ENCODE measurements at regions not wholly inside any gene's neighbourhood (a gene's known extent, or its start where the extent isn't known, plus 50 kb on each side); places are given as distances from the start of the nearest gene placed in this dataset.

DNA sequence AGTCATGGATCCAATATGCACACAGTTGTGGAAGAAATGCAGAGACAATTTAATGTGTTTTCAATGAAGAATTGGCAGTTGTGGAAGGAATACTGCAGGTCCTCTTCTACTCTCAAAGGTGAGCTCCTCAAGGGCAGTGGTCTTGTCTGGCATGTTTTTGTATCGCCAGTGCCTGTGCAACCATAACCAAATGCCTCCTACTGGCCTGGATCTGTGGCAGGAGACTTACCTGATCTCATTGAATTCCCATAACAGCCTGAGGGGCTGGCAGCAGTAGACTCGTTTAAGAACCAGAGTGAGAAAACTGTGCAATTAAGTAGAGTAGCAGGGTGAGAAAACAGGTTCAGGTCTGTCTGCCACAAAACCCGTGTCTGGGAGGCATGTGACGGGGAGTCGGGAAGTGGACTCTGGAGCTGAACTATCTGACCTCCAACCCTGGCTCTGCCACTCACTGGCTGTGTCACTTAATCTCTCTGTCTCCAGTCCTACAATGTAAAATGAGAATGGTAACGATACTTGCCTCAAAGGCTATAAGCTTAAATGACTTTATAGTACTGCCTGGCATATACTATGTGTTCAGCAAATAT, 268.2 kb upstream of the SSTR1 start:
- Histone ChIP-seq H3K9me3 (ENCODE audit: low read depth, low read length, poor library complexity, severe bottlenecking) (peaks cover 9% of the 10 kb centered on the region), H3K4me1 (ENCODE audit: insufficient read depth, low read length, poor library complexity, severe bottlenecking) (no peaks in the 10 kb centered on the region), H3K27me3 (replicated peaks; ENCODE audit: insufficient read depth, low read depth, low read length, poor library complexity) (no peaks in the 10 kb centered on the region), H3K4me3 (ENCODE audit: low read depth, low read length, poor library complexity, severe bottlenecking) (no peak overlapping the region), H3K27ac (ENCODE audit: low read depth, low read length, poor library complexity, severe bottlenecking) (no peak overlapping the region), H3K36me3 (ENCODE audit: insufficient read depth, low read length, poor library complexity, severe bottlenecking) (no peaks in the 10 kb centered on the region)
- intact Hi-C loops (cut with micrococcal nuclease; ENCODE audit: unreplicated experiment), result no loop called here
- BruUV-seq (replicated peaks), result no TSS peak
- no peak for DNase-seq (ENCODE audit: low spot score)
- TF ChIP-seq EZH2 (IDR thresholded peaks at IDR 0.05; ENCODE audit: borderline replicate concordance, low read depth, low read length, poor library complexity, severe bottlenecking), result no peak
- TF ChIP-seq, protein P1, sequence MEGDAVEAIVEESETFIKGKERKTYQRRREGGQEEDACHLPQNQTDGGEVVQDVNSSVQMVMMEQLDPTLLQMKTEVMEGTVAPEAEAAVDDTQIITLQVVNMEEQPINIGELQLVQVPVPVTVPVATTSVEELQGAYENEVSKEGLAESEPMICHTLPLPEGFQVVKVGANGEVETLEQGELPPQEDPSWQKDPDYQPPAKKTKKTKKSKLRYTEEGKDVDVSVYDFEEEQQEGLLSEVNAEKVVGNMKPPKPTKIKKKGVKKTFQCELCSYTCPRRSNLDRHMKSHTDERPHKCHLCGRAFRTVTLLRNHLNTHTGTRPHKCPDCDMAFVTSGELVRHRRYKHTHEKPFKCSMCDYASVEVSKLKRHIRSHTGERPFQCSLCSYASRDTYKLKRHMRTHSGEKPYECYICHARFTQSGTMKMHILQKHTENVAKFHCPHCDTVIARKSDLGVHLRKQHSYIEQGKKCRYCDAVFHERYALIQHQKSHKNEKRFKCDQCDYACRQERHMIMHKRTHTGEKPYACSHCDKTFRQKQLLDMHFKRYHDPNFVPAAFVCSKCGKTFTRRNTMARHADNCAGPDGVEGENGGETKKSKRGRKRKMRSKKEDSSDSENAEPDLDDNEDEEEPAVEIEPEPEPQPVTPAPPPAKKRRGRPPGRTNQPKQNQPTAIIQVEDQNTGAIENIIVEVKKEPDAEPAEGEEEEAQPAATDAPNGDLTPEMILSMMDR (conservative IDR thresholded peaks at IDR 0.05; ENCODE audit: low read depth, low read length), result no peak
- POLR2A ChIA-PET (ENCODE audit: low non-redundant PET), result no interaction called here
- CTCF ChIA-PET, result no interaction called here

DNA sequence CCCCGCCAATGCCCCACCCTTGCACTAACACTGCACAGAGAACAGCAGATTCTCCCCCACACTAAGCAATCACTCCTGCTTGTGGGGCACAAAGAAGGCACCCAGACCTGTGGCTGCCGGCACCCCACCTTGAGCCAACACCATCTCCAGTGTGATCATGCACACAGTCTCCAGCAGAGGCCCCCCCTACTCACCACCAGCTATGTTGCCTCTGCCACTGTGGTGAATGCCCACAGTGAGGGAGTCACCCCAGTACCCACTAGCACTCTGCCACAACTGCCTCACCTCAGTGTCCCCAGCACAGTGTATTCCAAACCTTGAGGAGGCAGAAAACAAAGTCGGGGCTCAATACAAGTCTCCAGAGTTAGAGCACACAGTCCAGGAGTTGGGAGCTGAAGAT, 261.7 kb upstream of the SSTR1 start:
- Histone ChIP-seq H3K4me1 (ENCODE audit: insufficient read depth, low read length, poor library complexity, severe bottlenecking) (no peaks in the 10 kb centered on the region), H3K27me3 (replicated peaks; ENCODE audit: insufficient read depth, low read depth, low read length, poor library complexity) (no peaks in the 10 kb centered on the region), H3K36me3 (ENCODE audit: insufficient read depth, low read length, poor library complexity, severe bottlenecking) (no peaks in the 10 kb centered on the region), H3K4me3 (ENCODE audit: low read depth, low read length, poor library complexity, severe bottlenecking) (no peak overlapping the region), H3K27ac (ENCODE audit: low read depth, low read length, poor library complexity, severe bottlenecking) (no peak overlapping the region), H3K9me3 (ENCODE audit: low read depth, low read length, poor library complexity, severe bottlenecking) (peaks cover 9% of the 10 kb centered on the region)
- CTCF ChIA-PET, result no interaction called here
- BruUV-seq (replicated peaks), result no TSS peak
- TF ChIP-seq, protein P1 (conservative IDR thresholded peaks at IDR 0.05; ENCODE audit: low read depth, low read length), result no peak
- no peak for TF ChIP-seq EZH2 (IDR thresholded peaks at IDR 0.05; ENCODE audit: borderline replicate concordance, low read depth, low read length, poor library complexity, severe bottlenecking)
- DNase-seq (ENCODE audit: low spot score), result no peak
- intact Hi-C loops (cut with micrococcal nuclease; ENCODE audit: unreplicated experiment), result no loop called here
- POLR2A ChIA-PET (ENCODE audit: low non-redundant PET), result no interaction called here

DNA sequence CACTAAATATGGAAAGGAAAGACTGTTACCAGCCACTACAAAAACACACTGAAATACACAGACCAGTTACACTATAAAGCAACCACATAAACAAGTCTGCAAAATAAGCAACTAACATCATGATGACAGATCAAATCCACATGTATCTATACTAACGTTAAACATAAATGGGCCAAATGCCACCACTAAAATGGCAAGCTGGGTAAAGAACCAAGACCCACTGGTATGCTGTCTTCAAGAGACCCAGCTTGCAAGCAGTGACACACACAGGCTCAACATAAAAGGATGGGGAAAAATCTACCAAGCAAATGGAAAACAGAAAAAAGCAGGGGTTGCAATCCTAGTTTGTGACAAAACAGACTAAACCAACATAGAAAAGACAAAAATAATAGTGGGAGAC, 260.9 kb upstream of the SSTR1 start:
- Histone ChIP-seq H3K36me3 (ENCODE audit: insufficient read depth, low read length, poor library complexity, severe bottlenecking) (no peaks in the 10 kb centered on the region), H3K27me3 (replicated peaks; ENCODE audit: insufficient read depth, low read depth, low read length, poor library complexity) (no peaks in the 10 kb centered on the region), H3K4me1 (ENCODE audit: insufficient read depth, low read length, poor library complexity, severe bottlenecking) (no peaks in the 10 kb centered on the region), H3K9me3 (ENCODE audit: low read depth, low read length, poor library complexity, severe bottlenecking) (peaks cover 9% of the 10 kb centered on the region), H3K4me3 (ENCODE audit: low read depth, low read length, poor library complexity, severe bottlenecking) (no peak overlapping the region), H3K27ac (ENCODE audit: low read depth, low read length, poor library complexity, severe bottlenecking) (no peak overlapping the region)
- ChIA-PET CTCF (no interaction called here), POLR2A (ENCODE audit: low non-redundant PET) (no interaction called here)
- TF ChIP-seq, protein P1 (conservative IDR thresholded peaks at IDR 0.05; ENCODE audit: low read depth, low read length), result no peak
- no peak for TF ChIP-seq EZH2 (IDR thresholded peaks at IDR 0.05; ENCODE audit: borderline replicate concordance, low read depth, low read length, poor library complexity, severe bottlenecking)
- no TSS peak for BruUV-seq (replicated peaks)
- DNase-seq (ENCODE audit: low spot score), result no peak
- intact Hi-C loops (cut with micrococcal nuclease; ENCODE audit: unreplicated experiment), result no loop called here
